GM23338 (cell line): ENCODE measurements at regions not wholly inside any gene's neighbourhood (a gene's known extent, or its start where the extent isn't known, plus 50 kb on each side); places are given as distances from the start of the nearest gene placed in this dataset.

Source experiments
- ATAC-seq: fragments of 200-7000 bp; cut with Tn5 transposase; 3 replicates; pipeline ENCODE4 v1.9.1; 2020
- DNase-seq: peaks from one replicate; pipeline ENCODE4 v3.0.0-alpha.2; 2015; ENCODE audit warnings: low spot score
- H2AFZ ChIP-seq: fragments of 200-600 bp; sonication (generic); 2 replicates; pipeline ENCODE4 v1.8.0; 2016; ENCODE audit warnings: antibody characterized with exemption, mild to moderate bottlenecking, moderate library complexity
- H3F3A ChIP-seq: fragments of 200-600 bp; sonication (generic); replicated peaks from 2 replicates; pipeline ENCODE4 v1.8.0; 2017; ENCODE audit warnings: antibody characterized with exemption, mixed run types, low read depth
- H3K27ac ChIP-seq: fragments of 200-600 bp; sonication (generic); 2 replicates; pipeline ENCODE4 v1.6.1; 2016; ENCODE audit warnings: low read depth
- H3K27me3 ChIP-seq: fragments of 200-600 bp; sonication (generic); 2 replicates; pipeline ENCODE4 v1.8.0; 2016; ENCODE audit warnings: mild to moderate bottlenecking, mixed run types, moderate library complexity; ENCODE audit not compliant: insufficient read depth
- H3K36me3 ChIP-seq: fragments of 200-600 bp; sonication (generic); 2 replicates; pipeline ENCODE4 v1.8.0; 2016; ENCODE audit warnings: mild to moderate bottlenecking; ENCODE audit not compliant: insufficient read depth
- H3K4me1 ChIP-seq: fragments of 200-600 bp; sonication (generic); 2 replicates; pipeline ENCODE4 v1.8.0; 2016; ENCODE audit warnings: mild to moderate bottlenecking, moderate library complexity; ENCODE audit not compliant: insufficient read depth
- H3K4me2 ChIP-seq: fragments of 200-600 bp; sonication (generic); 2 replicates; pipeline ENCODE4 v1.7.1; 2017; ENCODE audit warnings: mixed run types
- H3K4me3 ChIP-seq: fragments of 200-600 bp; sonication (generic); 2 replicates; pipeline ENCODE4 v1.6.1; 2016; ENCODE audit warnings: mixed run types
- H3K79me2 ChIP-seq: fragments of 200-600 bp; sonication (generic); replicated peaks from 2 replicates; pipeline ENCODE4 v1.8.0; 2017; ENCODE audit warnings: mild to moderate bottlenecking; ENCODE audit not compliant: insufficient read depth
- H3K9me2 ChIP-seq: fragments of 200-600 bp; sonication (generic); 2 replicates; pipeline ENCODE4 v1.8.0; 2017; ENCODE audit not compliant: insufficient read depth
- H4K20me1 ChIP-seq: fragments of 200-600 bp; sonication (generic); replicated peaks from 2 replicates; pipeline ENCODE4 v1.8.0; 2017; ENCODE audit warnings: mild to moderate bottlenecking; ENCODE audit not compliant: insufficient read depth
- H3K27ac Mint-ChIP-seq: 2 replicates; pipeline ENCODE4 v1.8.0; 2020; ENCODE audit warnings: inconsistent platforms, mild to moderate bottlenecking, moderate library complexity, mixed read lengths
- H3K27me3 Mint-ChIP-seq: 3 replicates; pipeline ENCODE4 v1.8.0; 2022; ENCODE audit warnings: low read depth, mild to moderate bottlenecking, moderate library complexity, mixed read lengths, inconsistent platforms; ENCODE audit not compliant: insufficient read depth, poor library complexity
- H3K36me3 Mint-ChIP-seq: 3 replicates; pipeline ENCODE4 v1.8.0; 2021; ENCODE audit warnings: low read depth, mild to moderate bottlenecking, inconsistent platforms, moderate library complexity, mixed read lengths
- H3K4me1 Mint-ChIP-seq: 3 replicates; pipeline ENCODE4 v1.8.0; 2020; ENCODE audit warnings: mild to moderate bottlenecking, inconsistent platforms, mixed read lengths
- H3K4me3 Mint-ChIP-seq: 3 replicates; pipeline ENCODE4 v1.8.0; 2021; ENCODE audit warnings: moderate library complexity, mild to moderate bottlenecking, inconsistent platforms, mixed read lengths
- H3K9me3 Mint-ChIP-seq: 3 replicates; pipeline ENCODE4 v1.8.0; 2020; ENCODE audit warnings: moderate library complexity, mild to moderate bottlenecking, inconsistent platforms, mixed read lengths
- CREB1 ChIP-seq: fragments of 250-450 bp; sonication (Bioruptor Pico); IDR thresholded peaks from 2 replicates; pipeline ENCODE4 v1.5.0; 2020; ENCODE audit warnings: low read depth, mild to moderate bottlenecking, moderate library complexity
- CTCF ChIP-seq, 2 experiments: fragments of 200-600 bp in 1 of 2; sonication (generic) in 1 of 2; conservative IDR thresholded peaks; 2 replicates each; pipeline versions ENCODE4 v1.5.1 to v1.6.1; 2016 to 2017; ENCODE audit warnings: antibody characterized with exemption in 2 of 2, low read depth in 2 of 2, mild to moderate bottlenecking in 2 of 2, moderate library complexity in 1 of 2
- EZH2 ChIP-seq: fragments of 200-600 bp; sonication (generic); IDR thresholded peaks from one replicate; pipeline ENCODE4 v1.8.0; 2017; ENCODE audit warnings: antibody characterized with exemption, mild to moderate bottlenecking, low read depth; ENCODE audit not compliant: unreplicated experiment
- EZH2phosphoT487 ChIP-seq: fragments of 200-600 bp; sonication (generic); IDR thresholded peaks from one replicate; pipeline ENCODE4 v1.8.1; 2018; ENCODE audit warnings: antibody characterized with exemption; ENCODE audit not compliant: unreplicated experiment
- JUNB ChIP-seq: IDR thresholded peaks from one replicate; pipeline ENCODE4 v1.6.1; 2016; ENCODE audit warnings: antibody characterized with exemption; ENCODE audit not compliant: unreplicated experiment
- NANOG ChIP-seq: IDR thresholded peaks from 2 replicates; pipeline ENCODE4 v1.6.1; 2016; ENCODE audit warnings: antibody characterized with exemption, borderline replicate concordance
- POLR2AphosphoS5 ChIP-seq: IDR thresholded peaks from 2 replicates; pipeline ENCODE4 v1.6.1; 2016; ENCODE audit warnings: antibody characterized with exemption, low read depth
- REST ChIP-seq: IDR thresholded peaks from one replicate; pipeline ENCODE4 v1.6.1; 2018; ENCODE audit warnings: antibody characterized with exemption; ENCODE audit not compliant: unreplicated experiment
- STAT1 ChIP-seq: IDR thresholded peaks from one replicate; pipeline ENCODE4 v1.6.1; 2016; ENCODE audit warnings: antibody characterized with exemption; ENCODE audit not compliant: unreplicated experiment
- ZNF114 ChIP-seq: fragments of 250-450 bp; sonication (Bioruptor Pico); IDR thresholded peaks from 2 replicates; pipeline ENCODE4 v1.5.0; 2020; ENCODE audit warnings: mild to moderate bottlenecking, moderate library complexity
- ZNF331 ChIP-seq: fragments of 250-450 bp; sonication (Bioruptor Pico); IDR thresholded peaks from 2 replicates; pipeline ENCODE4 v1.5.0; 2020; ENCODE audit warnings: low read depth, mild to moderate bottlenecking, moderate library complexity
- TF ChIP-seq, protein P1 (sequence below): IDR thresholded peaks from 2 replicates; pipeline ENCODE4 v1.6.1; 2016; ENCODE audit warnings: antibody characterized with exemption
- TF ChIP-seq, protein P2 (sequence below): fragments of 250-450 bp; sonication (Bioruptor Pico); IDR thresholded peaks from 2 replicates; pipeline ENCODE4 v1.5.0; 2020; ENCODE audit warnings: mild to moderate bottlenecking, moderate library complexity

DNA sequence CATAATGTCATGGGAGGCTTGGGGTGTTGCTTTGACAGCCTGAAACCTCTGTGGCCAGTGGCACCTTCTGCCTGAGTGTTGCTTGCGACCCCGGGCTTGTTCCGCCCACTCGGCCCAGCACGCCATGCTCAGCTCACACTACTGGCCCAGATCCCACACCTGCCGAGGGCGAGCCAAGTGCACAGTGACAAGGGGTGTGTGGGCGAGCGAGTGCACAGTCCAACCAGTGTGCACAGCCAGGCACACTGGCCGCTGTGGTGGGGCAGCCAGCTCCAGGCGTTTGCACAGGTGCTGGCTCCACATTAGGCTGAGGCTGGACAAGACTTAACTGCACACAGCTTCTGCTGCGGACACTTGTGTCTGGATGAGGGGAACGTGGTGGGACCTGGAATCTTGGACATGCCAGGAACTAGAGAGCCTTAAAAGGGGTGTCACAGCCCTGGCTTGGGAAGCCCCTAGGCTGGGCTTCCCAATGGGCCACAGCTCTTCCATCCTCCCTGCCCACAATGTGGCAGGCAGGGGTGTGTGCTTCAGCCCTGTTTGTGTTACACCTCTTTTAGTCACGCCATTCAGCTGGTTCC lies 609.2 kb upstream of the FOXG1 start:
- Mint-ChIP-seq H3K4me1 (no peaks in the 10 kb centered on the region), H3K4me3 (no peak overlapping the region), H3K9me3 (no peaks in the 10 kb centered on the region; the same call in 2 of the 3 replicates), H3K27me3 (no peaks in the 10 kb centered on the region), H3K36me3 (no peaks in the 10 kb centered on the region), H3K27ac (no peak overlapping the region)
- H3K79me2 ChIP-seq, result no peaks in the 10 kb centered on the region
- no peak overlapping the region for H3K4me2 ChIP-seq
- H3K36me3 ChIP-seq, result no peaks in the 10 kb centered on the region
- TF ChIP-seq EZH2phosphoT487, result no peak
- no peak for TF ChIP-seq CREB1 (CRISPR knock-in tag)
- TF ChIP-seq, protein P1, sequence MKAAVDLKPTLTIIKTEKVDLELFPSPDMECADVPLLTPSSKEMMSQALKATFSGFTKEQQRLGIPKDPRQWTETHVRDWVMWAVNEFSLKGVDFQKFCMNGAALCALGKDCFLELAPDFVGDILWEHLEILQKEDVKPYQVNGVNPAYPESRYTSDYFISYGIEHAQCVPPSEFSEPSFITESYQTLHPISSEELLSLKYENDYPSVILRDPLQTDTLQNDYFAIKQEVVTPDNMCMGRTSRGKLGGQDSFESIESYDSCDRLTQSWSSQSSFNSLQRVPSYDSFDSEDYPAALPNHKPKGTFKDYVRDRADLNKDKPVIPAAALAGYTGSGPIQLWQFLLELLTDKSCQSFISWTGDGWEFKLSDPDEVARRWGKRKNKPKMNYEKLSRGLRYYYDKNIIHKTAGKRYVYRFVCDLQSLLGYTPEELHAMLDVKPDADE, result no peak
- TF ChIP-seq NANOG, result no peak
- no peak for TF ChIP-seq STAT1
- TF ChIP-seq EZH2, result no peak
- TF ChIP-seq, protein P2, sequence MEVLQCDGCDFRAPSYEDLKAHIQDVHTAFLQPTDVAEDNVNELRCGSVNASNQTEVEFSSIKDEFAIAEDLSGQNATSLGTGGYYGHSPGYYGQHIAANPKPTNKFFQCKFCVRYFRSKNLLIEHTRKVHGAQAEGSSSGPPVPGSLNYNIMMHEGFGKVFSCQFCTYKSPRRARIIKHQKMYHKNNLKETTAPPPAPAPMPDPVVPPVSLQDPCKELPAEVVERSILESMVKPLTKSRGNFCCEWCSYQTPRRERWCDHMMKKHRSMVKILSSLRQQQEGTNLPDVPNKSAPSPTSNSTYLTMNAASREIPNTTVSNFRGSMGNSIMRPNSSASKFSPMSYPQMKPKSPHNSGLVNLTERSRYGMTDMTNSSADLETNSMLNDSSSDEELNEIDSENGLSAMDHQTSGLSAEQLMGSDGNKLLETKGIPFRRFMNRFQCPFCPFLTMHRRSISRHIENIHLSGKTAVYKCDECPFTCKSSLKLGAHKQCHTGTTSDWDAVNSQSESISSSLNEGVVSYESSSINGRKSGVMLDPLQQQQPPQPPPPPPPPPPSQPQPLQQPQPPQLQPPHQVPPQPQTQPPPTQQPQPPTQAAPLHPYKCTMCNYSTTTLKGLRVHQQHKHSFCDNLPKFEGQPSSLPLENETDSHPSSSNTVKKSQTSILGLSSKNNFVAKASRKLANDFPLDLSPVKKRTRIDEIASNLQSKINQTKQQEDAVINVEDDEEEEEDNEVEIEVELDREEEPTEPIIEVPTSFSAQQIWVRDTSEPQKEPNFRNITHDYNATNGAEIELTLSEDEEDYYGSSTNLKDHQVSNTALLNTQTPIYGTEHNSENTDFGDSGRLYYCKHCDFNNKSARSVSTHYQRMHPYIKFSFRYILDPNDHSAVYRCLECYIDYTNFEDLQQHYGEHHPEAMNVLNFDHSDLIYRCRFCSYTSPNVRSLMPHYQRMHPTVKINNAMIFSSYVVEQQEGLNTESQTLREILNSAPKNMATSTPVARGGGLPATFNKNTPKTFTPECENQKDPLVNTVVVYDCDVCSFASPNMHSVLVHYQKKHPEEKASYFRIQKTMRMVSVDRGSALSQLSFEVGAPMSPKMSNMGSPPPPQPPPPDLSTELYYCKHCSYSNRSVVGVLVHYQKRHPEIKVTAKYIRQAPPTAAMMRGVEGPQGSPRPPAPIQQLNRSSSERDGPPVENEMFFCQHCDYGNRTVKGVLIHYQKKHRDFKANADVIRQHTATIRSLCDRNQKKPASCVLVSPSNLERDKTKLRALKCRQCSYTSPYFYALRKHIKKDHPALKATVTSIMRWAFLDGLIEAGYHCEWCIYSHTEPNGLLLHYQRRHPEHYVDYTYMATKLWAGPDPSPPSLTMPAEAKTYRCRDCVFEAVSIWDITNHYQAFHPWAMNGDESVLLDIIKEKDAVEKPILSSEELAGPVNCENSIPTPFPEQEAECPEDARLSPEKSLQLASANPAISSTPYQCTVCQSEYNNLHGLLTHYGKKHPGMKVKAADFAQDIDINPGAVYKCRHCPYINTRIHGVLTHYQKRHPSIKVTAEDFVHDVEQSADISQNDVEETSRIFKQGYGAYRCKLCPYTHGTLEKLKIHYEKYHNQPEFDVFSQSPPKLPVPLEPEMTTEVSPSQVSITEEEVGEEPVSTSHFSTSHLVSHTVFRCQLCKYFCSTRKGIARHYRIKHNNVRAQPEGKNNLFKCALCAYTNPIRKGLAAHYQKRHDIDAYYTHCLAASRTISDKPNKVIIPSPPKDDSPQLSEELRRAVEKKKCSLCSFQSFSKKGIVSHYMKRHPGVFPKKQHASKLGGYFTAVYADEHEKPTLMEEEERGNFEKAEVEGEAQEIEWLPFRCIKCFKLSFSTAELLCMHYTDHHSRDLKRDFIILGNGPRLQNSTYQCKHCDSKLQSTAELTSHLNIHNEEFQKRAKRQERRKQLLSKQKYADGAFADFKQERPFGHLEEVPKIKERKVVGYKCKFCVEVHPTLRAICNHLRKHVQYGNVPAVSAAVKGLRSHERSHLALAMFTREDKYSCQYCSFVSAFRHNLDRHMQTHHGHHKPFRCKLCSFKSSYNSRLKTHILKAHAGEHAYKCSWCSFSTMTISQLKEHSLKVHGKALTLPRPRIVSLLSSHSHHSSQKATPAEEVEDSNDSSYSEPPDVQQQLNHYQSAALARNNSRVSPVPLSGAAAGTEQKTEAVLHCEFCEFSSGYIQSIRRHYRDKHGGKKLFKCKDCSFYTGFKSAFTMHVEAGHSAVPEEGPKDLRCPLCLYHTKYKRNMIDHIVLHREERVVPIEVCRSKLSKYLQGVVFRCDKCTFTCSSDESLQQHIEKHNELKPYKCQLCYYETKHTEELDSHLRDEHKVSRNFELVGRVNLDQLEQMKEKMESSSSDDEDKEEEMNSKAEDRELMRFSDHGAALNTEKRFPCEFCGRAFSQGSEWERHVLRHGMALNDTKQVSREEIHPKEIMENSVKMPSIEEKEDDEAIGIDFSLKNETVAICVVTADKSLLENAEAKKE (CRISPR knock-in tag), result no peak
- TF ChIP-seq CTCF (conservative IDR thresholded peaks at IDR 0.05; ENCODE audit: low read depth in 2 of 2), result no peak
- no peak for TF ChIP-seq POLR2AphosphoS5
- TF ChIP-seq REST, result no peak
- TF ChIP-seq JUNB, result no peak
- TF ChIP-seq ZNF331 (CRISPR knock-in tag), result no peak
- no peak for TF ChIP-seq ZNF114
- H3K4me3 ChIP-seq, result no peak overlapping the region
- no peak for ATAC-seq
- no peaks in the 10 kb centered on the region for H3K27me3 ChIP-seq
- no peaks in the 10 kb centered on the region for H3K9me2 ChIP-seq
- DNase-seq, result no peak
- no peaks in the 10 kb centered on the region for H4K20me1 ChIP-seq
- H3K4me1 ChIP-seq, result no peaks in the 10 kb centered on the region
- H3K27ac ChIP-seq, result no peak overlapping the region
- H2AFZ ChIP-seq, result no peak overlapping the region
- no peaks in the 10 kb centered on the region for H3F3A ChIP-seq
